Karpas-422 (cell line): ENCODE measurements at regions not wholly inside any gene's neighbourhood (a gene's known extent, or its start where the extent isn't known, plus 50 kb on each side); places are given as distances from the start of the nearest gene placed in this dataset.

Experiments
- DNase-seq: peaks from one replicate; pipeline ENCODE4 v3.0.0-alpha.2; 2015
- H2AFZ ChIP-seq: fragments of 200-600 bp; sonication (generic); 2 replicates; pipeline ENCODE4 v1.6.1; 2014; ENCODE audit warnings: antibody characterized with exemption, low read length, mixed read lengths
- H3K27ac ChIP-seq: fragments of 200-600 bp; sonication (generic); 2 replicates; pipeline ENCODE4 v1.5.1; 2014; ENCODE audit warnings: mild to moderate bottlenecking, low read length, moderate library complexity
- H3K27me3 ChIP-seq: fragments of 200-600 bp; sonication (generic); 2 replicates; pipeline ENCODE4 v1.6.1; 2014; ENCODE audit warnings: low read length, mixed read lengths
- H3K36me3 ChIP-seq: fragments of 200-600 bp; sonication (generic); 2 replicates; pipeline ENCODE4 v1.6.1; 2014; ENCODE audit warnings: low read length, mixed read lengths; ENCODE audit not compliant: insufficient read depth
- H3K4me1 ChIP-seq: fragments of 200-600 bp; sonication (generic); 2 replicates; pipeline ENCODE4 v1.6.1; 2014; ENCODE audit warnings: mild to moderate bottlenecking, low read length, mixed read lengths
- H3K4me2 ChIP-seq: fragments of 200-600 bp; sonication (generic); 2 replicates; pipeline ENCODE4 v1.6.1; 2014; ENCODE audit warnings: low read length, low read depth, mild to moderate bottlenecking; ENCODE audit not compliant: poor library complexity, severe bottlenecking
- H3K4me3 ChIP-seq: fragments of 200-600 bp; sonication (generic); 2 replicates; pipeline ENCODE4 v1.5.1; 2014; ENCODE audit warnings: mild to moderate bottlenecking, antibody characterized with exemption, low read length, mixed read lengths
- H3K79me2 ChIP-seq: fragments of 200-600 bp; sonication (generic); 2 replicates; pipeline ENCODE4 v1.6.1; 2014; ENCODE audit warnings: mild to moderate bottlenecking, low read length, mixed read lengths
- H3K9ac ChIP-seq: fragments of 200-600 bp; sonication (generic); 2 replicates; pipeline ENCODE4 v1.6.0; 2014; ENCODE audit warnings: low read length
- H3K9me2 ChIP-seq: fragments of 200-600 bp; sonication (generic), shearing (Covaris generic); replicated peaks from 2 replicates; pipeline ENCODE4 v1.6.0; 2014; ENCODE audit warnings: mild to moderate bottlenecking, low read length, moderate library complexity; ENCODE audit not compliant: insufficient read depth
- H3K9me3 ChIP-seq: fragments of 300-700, 200-600 bp; sonication (generic); 2 replicates; pipeline ENCODE4 v1.6.1; 2014; ENCODE audit warnings: low read length, mixed read lengths
- H4K20me1 ChIP-seq: fragments of 200-600 bp; sonication (generic); 2 replicates; pipeline ENCODE4 v1.6.1; 2014; ENCODE audit warnings: mild to moderate bottlenecking, antibody characterized with exemption, low read length, low read depth; ENCODE audit not compliant: insufficient read depth

DNA sequence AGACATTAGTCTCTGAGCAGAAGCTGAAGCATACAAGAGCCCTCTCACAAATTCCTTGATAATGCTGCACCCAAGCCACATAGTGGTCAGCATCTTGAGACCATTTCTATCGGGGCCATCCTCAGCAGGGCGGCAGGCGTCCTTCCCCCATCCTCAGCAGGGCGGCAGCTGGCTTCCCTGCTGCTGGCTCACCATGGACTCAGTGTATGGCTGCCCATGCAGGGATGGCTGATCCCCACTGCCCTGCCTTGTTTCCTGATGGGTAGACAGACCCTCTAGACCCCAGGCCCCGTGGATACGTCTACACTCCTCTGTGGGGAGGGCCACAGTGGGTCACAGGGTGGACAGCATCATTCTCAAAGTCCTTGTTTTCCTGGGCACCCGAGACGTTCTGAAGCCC lies 406.8 kb downstream of the TCERG1L start:
- Histone ChIP-seq H3K36me3 (no peaks in the 10 kb centered on the region), H4K20me1 (no peaks in the 10 kb centered on the region)
- no peak for DNase-seq

GRCh38 chr10:130905386-130905785 lies 406.1 kb downstream of the TCERG1L start:
- Histone ChIP-seq H3K79me2 (no peaks in the 10 kb centered on the region), H3K4me2 (no peak overlapping the region), H3K36me3 (no peaks in the 10 kb centered on the region), H3K4me3 (no peak overlapping the region), H3K9ac (no peak overlapping the region), H2AFZ (no peak overlapping the region), H3K27me3 (no peaks in the 10 kb centered on the region), H3K27ac (no peak overlapping the region), H4K20me1 (no peaks in the 10 kb centered on the region), H3K9me2 (no peaks in the 10 kb centered on the region), H3K9me3 (no peaks in the 10 kb centered on the region), H3K4me1 (peaks cover 14% of the 10 kb centered on the region)
- no peak for DNase-seq

More for the DNA sequence above, 406.8 kb downstream of the TCERG1L start:
- no peaks in the 10 kb centered on the region for H3K27me3 ChIP-seq
- no peak overlapping the region for H3K9ac ChIP-seq
- H3K27ac ChIP-seq: no peak overlapping the region
- no peaks in the 10 kb centered on the region for H3K79me2 ChIP-seq
- no peak overlapping the region for H3K4me2 ChIP-seq
- no peak overlapping the region for H2AFZ ChIP-seq
- no peaks in the 10 kb centered on the region for H3K9me2 ChIP-seq
- H3K4me1 ChIP-seq: peaks cover 14% of the 10 kb centered on the region
- no peak overlapping the region for H3K4me3 ChIP-seq
- no peaks in the 10 kb centered on the region for H3K9me3 ChIP-seq

- no peaks in the 10 kb centered on the region for H3K9me2 ChIP-seq
- no peak overlapping the region for H3K27ac ChIP-seq
- H2AFZ ChIP-seq: no peak overlapping the region
- no peaks in the 10 kb centered on the region for H3K9me3 ChIP-seq
- DNase-seq: no peak
- no peaks in the 10 kb centered on the region for H4K20me1 ChIP-seq
- no peaks in the 10 kb centered on the region for H3K27me3 ChIP-seq
- H3K4me3 ChIP-seq: no peak overlapping the region
- H3K36me3 ChIP-seq: no peaks in the 10 kb centered on the region
- H3K4me2 ChIP-seq: no peak overlapping the region
- H3K9ac ChIP-seq: no peak overlapping the region
- H3K79me2 ChIP-seq: no peaks in the 10 kb centered on the region
- peaks cover 14% of the 10 kb centered on the region for H3K4me1 ChIP-seq
Measured at GRCh38 chr10:130905921-130906320, 405.6 kb downstream of the TCERG1L start.

DNA sequence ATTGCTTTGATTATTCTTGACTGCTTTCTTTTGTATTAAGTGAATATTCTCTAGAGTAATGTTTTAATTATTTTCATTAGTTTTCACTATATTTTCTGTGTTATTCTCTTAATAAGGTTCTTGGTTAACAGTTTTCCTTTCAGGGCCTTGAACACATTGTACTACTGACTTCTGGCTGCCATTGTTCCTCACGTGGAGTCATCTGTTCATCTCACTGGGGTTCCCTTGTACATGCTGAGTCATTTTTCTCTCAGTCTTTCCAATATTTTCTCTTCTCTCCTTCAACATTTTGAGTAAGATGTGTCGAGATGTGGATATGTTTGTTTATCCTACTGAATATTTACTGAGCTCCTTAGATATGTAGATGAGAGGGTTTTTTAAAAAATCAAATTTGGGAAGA lies 400.7 kb downstream of the TCERG1L start:
- Histone ChIP-seq H4K20me1 (no peaks in the 10 kb centered on the region), H3K27ac (no peak overlapping the region), H3K9ac (no peak overlapping the region)

GRCh38 chr10:130913844-130914243 lies 397.7 kb downstream of the TCERG1L start:
- H3K9me3 ChIP-seq: no peaks in the 10 kb centered on the region
- H4K20me1 ChIP-seq: no peaks in the 10 kb centered on the region
- H3K27me3 ChIP-seq: peaks cover 3% of the 10 kb centered on the region; the same call in 1 of the 2 replicates
- no peaks in the 10 kb centered on the region for H3K9me2 ChIP-seq
- no peak overlapping the region for H3K9ac ChIP-seq
- H3K4me1 ChIP-seq: no peaks in the 10 kb centered on the region
- no peak overlapping the region for H3K4me2 ChIP-seq
- H3K4me3 ChIP-seq: no peak overlapping the region
- H3K79me2 ChIP-seq: no peaks in the 10 kb centered on the region
- no peaks in the 10 kb centered on the region for H3K36me3 ChIP-seq
- DNase-seq: no peak
- H3K27ac ChIP-seq: no peak overlapping the region
- H2AFZ ChIP-seq: no peak overlapping the region

More for the DNA sequence above, 400.7 kb downstream of the TCERG1L start:
- Histone ChIP-seq H3K79me2 (no peaks in the 10 kb centered on the region), H3K4me3 (no peak overlapping the region), H2AFZ (no peak overlapping the region), H3K9me2 (no peaks in the 10 kb centered on the region), H3K9me3 (no peaks in the 10 kb centered on the region), H3K4me1 (no peaks in the 10 kb centered on the region), H3K4me2 (no peak overlapping the region), H3K36me3 (no peaks in the 10 kb centered on the region), H3K27me3 (peaks cover 3% of the 10 kb centered on the region; the same call in 1 of the 2 replicates)
- DNase-seq: no peak

DNA sequence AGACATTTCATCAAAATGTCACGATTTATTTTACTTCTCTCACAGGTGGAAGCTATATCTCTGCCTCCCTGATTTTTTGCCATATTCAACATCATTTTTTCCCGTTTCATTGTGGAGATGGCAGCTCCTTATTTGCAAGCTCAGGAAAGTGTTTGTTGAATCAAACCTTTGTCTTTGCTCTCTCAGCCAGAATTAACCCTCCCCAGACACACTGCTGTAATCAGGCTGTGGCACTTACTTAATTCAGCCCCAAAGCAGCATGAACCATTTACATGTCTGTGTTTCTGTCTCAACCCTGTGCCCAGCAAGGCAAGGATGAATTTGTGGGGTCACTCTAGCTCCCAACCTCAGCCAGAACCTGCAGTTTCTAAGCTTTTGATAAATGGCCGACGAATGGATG lies 397.2 kb downstream of the TCERG1L start:
- Histone ChIP-seq H3K9me3 (no peaks in the 10 kb centered on the region), H3K4me1 (peaks cover 4% of the 10 kb centered on the region), H3K4me2 (no peak overlapping the region), H2AFZ (no peak overlapping the region), H3K27ac (no peak overlapping the region), H4K20me1 (no peaks in the 10 kb centered on the region), H3K4me3 (no peak overlapping the region), H3K27me3 (peaks cover 3% of the 10 kb centered on the region; the same call in 1 of the 2 replicates), H3K79me2 (no peaks in the 10 kb centered on the region), H3K9me2 (no peaks in the 10 kb centered on the region), H3K9ac (no peak overlapping the region), H3K36me3 (no peaks in the 10 kb centered on the region)
- DNase-seq: no peak

DNA sequence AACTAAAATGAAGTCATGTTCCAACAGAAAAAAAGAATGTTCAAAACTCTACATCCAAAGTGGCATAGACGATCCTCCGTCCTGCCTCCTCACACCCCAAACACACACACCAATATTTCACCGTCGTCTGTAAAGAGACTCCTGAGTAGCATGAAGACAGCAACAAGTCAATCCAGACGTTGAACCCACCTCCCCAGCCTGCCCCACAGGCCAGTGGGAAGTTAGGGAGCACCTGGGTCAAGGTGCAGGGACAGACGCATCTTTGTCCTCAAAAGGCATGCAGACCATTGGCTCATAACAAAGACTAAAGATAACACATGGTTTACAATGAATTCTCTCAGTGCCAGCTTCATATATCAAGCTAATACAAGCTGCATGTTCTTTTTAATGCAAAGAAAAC lies 396.5 kb downstream of the TCERG1L start:
- Histone ChIP-seq H3K4me1 (peaks cover 11% of the 10 kb centered on the region), H3K36me3 (no peaks in the 10 kb centered on the region), H3K9me3 (no peaks in the 10 kb centered on the region), H3K9me2 (no peaks in the 10 kb centered on the region), H4K20me1 (no peaks in the 10 kb centered on the region), H3K27me3 (peaks cover 3% of the 10 kb centered on the region; the same call in 1 of the 2 replicates), H3K79me2 (no peaks in the 10 kb centered on the region), H3K9ac (no peak overlapping the region), H2AFZ (no peak overlapping the region), H3K4me2 (no peak overlapping the region), H3K27ac (no peak overlapping the region), H3K4me3 (no peak overlapping the region)
- DNase-seq: no peak

- no peaks in the 10 kb centered on the region for H4K20me1 ChIP-seq
- no peak overlapping the region for H3K4me3 ChIP-seq
- H3K9ac ChIP-seq: no peak overlapping the region
- no peaks in the 10 kb centered on the region for H3K79me2 ChIP-seq
- H3K36me3 ChIP-seq: no peaks in the 10 kb centered on the region
- no peaks in the 10 kb centered on the region; the same call in 1 of the 2 replicates for H3K9me3 ChIP-seq
- no peaks in the 10 kb centered on the region for H3K9me2 ChIP-seq
- H3K4me1 ChIP-seq: peaks cover 18% of the 10 kb centered on the region
- H3K4me2 ChIP-seq: no peak overlapping the region
- no peak overlapping the region for H2AFZ ChIP-seq
- no peak for DNase-seq
- H3K27me3 ChIP-seq: no peaks in the 10 kb centered on the region; the same call in 1 of the 2 replicates
- no peak overlapping the region for H3K27ac ChIP-seq
Measured at GRCh38 chr10:130921461-130921860, 390.1 kb downstream of the TCERG1L start.
